Lower lobe of right lung (tissue), 2 donors: ENCODE measurements at regions not wholly inside any gene's neighbourhood (a gene's known extent, or its start where the extent isn't known, plus 50 kb on each side); places are given as distances from the start of the nearest gene placed in this dataset.

Experiments used
- ATAC-seq, 2 donors: fragments of 200-7000 bp; cut with Tn5 transposase; one replicate each; pipeline ENCODE4 v1.9.1; 2020 to 2022; ENCODE audit warnings: mild to moderate bottlenecking in 2 of 2, moderate library complexity in 2 of 2
- DNase-seq: peaks from one replicate; pipeline ENCODE4 v3.0.0-alpha.2; 2020
- H3K27ac ChIP-seq: fragments of 200-600 bp; one replicate; pipeline ENCODE4 v1.8.0; 2022
- H3K27me3 ChIP-seq: fragments of 200-600 bp; one replicate; pipeline ENCODE4 v1.8.0; 2022; ENCODE audit warnings: low read depth
- H3K36me3 ChIP-seq: fragments of 200-600 bp; one replicate; pipeline ENCODE4 v1.8.0; 2022; ENCODE audit warnings: mild to moderate bottlenecking
- H3K4me1 ChIP-seq: fragments of 200-600 bp; one replicate; pipeline ENCODE4 v1.8.0; 2022
- H3K4me3 ChIP-seq: fragments of 200-600 bp; one replicate; pipeline ENCODE4 v1.8.0; 2022; ENCODE audit warnings: mild to moderate bottlenecking
- H3K9me3 ChIP-seq: fragments of 200-600 bp; one replicate; pipeline ENCODE4 v1.8.0; 2022
- intact Hi-C: fragments of 100-400 bp; cut with DNase I; formaldehyde crosslinking; loops from one replicate; pipeline ENCODE4 v1.11.0; 2022
- TF ChIP-seq, protein P1 (sequence below): fragments of 200-600 bp; IDR thresholded peaks from one replicate; pipeline ENCODE4 v1.8.0; 2022; ENCODE audit warnings: antibody characterized with exemption, mild to moderate bottlenecking
- donor health status: DM: no; HTN: yes; CAD: no; lungs with severe emphysema.

- Histone ChIP-seq H3K27me3 (no peaks in the 10 kb centered on the region), H3K27ac (no peak overlapping the region), H3K9me3 (no peaks in the 10 kb centered on the region), H3K36me3 (no peaks in the 10 kb centered on the region), H3K4me3 (no peak overlapping the region), H3K4me1 (no peaks in the 10 kb centered on the region)
- DNase-seq (no peak), ATAC-seq (no peak)
- TF ChIP-seq, protein P1, sequence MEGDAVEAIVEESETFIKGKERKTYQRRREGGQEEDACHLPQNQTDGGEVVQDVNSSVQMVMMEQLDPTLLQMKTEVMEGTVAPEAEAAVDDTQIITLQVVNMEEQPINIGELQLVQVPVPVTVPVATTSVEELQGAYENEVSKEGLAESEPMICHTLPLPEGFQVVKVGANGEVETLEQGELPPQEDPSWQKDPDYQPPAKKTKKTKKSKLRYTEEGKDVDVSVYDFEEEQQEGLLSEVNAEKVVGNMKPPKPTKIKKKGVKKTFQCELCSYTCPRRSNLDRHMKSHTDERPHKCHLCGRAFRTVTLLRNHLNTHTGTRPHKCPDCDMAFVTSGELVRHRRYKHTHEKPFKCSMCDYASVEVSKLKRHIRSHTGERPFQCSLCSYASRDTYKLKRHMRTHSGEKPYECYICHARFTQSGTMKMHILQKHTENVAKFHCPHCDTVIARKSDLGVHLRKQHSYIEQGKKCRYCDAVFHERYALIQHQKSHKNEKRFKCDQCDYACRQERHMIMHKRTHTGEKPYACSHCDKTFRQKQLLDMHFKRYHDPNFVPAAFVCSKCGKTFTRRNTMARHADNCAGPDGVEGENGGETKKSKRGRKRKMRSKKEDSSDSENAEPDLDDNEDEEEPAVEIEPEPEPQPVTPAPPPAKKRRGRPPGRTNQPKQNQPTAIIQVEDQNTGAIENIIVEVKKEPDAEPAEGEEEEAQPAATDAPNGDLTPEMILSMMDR = no peak
- intact Hi-C loops = no loop called here
Observed at GRCh38 chr20:48042628-48043027, 257.3 kb upstream of the SULF2 start.

DNA sequence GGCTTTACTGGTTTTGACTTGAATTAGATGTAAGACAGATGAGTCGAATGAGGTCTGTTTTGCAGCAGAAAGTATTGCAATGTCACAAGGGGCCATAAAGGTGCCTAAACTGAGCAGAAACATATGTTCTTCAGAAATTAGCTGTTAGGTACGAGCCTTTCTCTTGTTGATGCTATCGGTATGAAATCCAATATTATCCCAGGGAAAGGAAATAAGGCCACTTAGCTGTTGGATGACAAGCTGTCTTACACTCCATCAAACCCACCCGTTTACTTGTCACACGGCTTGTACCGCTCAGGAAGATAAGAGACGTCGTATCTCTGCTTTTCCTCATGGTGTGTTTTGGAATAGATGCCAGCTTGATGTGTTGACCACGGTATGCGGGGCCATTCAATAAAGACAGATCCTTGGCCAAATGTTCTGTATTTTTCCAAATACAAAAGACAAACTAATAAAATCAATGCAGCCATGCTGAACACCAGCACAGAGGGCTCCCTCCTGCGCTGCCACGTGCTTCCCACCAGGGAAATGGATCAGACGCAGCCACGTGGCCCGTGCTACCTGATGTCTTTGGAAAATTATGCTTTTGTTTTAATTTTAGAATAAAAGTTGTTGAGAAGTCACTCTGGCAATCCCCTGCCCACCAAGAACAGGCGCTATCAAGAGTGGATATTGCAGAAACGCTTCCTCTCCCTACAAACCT is 255.9 kb upstream of the SULF2 start:
- Histone ChIP-seq H3K9me3 (no peaks in the 10 kb centered on the region), H3K4me1 (no peaks in the 10 kb centered on the region), H3K27ac (no peak overlapping the region), H3K36me3 (no peaks in the 10 kb centered on the region), H3K27me3 (no peaks in the 10 kb centered on the region), H3K4me3 (no peak overlapping the region)
- intact Hi-C loops = no loop called here
- TF ChIP-seq, protein P1 = no peak
- no peak for DNase-seq
- ATAC-seq = no peak

- intact Hi-C loops = no loop called here
- H3K9me3 ChIP-seq = no peaks in the 10 kb centered on the region
- DNase-seq = no peak
- no peaks in the 10 kb centered on the region for H3K27me3 ChIP-seq
- no peak overlapping the region for H3K27ac ChIP-seq
- no peak overlapping the region for H3K4me3 ChIP-seq
- TF ChIP-seq, protein P1 = no peak
- H3K4me1 ChIP-seq = no peaks in the 10 kb centered on the region
- ATAC-seq = no peak
- H3K36me3 ChIP-seq = no peaks in the 10 kb centered on the region
Observed at GRCh38 chr20:48040491-48040890, 255.2 kb upstream of the SULF2 start.

DNA sequence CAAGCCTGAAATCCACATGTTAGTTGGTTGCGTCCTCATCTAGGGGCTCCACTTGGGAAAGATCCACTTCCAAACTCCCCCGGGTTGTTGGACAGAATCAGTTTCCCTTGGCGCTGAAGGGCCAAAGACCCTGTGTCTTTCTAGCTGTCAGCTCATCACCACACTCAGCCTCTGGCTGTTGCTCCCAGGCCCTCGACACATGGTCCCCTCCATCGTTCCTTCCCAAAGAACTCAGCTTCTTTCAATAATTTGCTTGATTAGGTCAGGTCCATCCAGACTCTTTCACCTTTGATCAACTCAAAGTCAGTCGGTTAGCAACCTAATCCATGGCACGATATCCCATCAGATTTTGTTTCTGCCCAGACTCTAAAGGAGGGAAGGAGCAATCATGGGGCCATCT is 254.8 kb upstream of the SULF2 start:
- Histone ChIP-seq H3K9me3 (no peaks in the 10 kb centered on the region), H3K36me3 (no peaks in the 10 kb centered on the region), H3K4me3 (no peak overlapping the region), H3K27me3 (no peaks in the 10 kb centered on the region), H3K4me1 (no peaks in the 10 kb centered on the region), H3K27ac (no peak overlapping the region)
- TF ChIP-seq, protein P1 = no peak
- intact Hi-C loops = no loop called here
- ATAC-seq (no peak), DNase-seq (no peak)

- H3K4me3 ChIP-seq = no peak overlapping the region
- no peaks in the 10 kb centered on the region for H3K4me1 ChIP-seq
- no peaks in the 10 kb centered on the region for H3K27me3 ChIP-seq
- ATAC-seq = no peak
- H3K27ac ChIP-seq = no peak overlapping the region
- H3K9me3 ChIP-seq = no peaks in the 10 kb centered on the region
- intact Hi-C loops = no loop called here
- TF ChIP-seq, protein P1 = no peak
- H3K36me3 ChIP-seq = no peaks in the 10 kb centered on the region
- no peak for DNase-seq
Observed at GRCh38 chr20:48039514-48039913, 254.2 kb upstream of the SULF2 start.
